ENCODE measurements at regions not wholly inside any gene's neighbourhood (a gene's known extent, or its start where the extent isn't known, plus 50 kb on each side); places are given as distances from the start of the nearest gene placed in this dataset.

DNA sequence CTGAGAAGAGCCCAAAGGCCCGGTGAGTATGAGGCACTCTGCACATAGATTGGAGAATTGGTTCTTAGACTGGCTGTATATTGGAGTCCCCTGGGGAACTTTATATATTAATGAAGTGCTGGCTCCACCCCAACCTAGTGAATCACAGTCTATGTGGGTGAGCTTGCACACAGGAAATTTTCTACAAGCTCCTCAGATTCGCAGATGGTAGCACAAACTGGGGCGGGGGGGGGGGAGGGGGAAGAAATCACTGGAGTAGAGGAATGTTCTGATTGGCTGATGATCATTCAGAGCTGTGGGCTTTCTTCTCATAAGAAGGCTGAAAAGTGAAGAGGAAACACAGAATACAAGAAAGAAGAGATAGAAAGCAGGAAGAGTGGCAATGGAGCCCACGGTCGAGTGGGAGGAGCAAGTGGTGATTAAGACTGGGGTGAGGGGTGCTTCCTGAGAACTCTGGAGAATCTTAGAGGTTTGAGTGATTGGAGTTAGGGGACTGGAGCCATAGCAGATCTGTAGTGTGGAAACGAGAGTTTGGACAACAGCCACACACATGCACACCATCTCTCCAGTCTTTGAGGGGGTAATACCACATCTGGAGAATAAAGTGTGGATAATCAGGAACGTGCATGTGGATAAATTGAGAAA lies 465.9 kb upstream of the DAB1 start:
- intact Hi-C loops (cut with DNase I): no loop called here
- no peak for DNase-seq

GRCh38 chr1:57887964-57888491 lies 464.2 kb upstream of the DAB1 start:
- no peak for DNase-seq
- intact Hi-C loops (cut with DNase I): no loop called here

DNA sequence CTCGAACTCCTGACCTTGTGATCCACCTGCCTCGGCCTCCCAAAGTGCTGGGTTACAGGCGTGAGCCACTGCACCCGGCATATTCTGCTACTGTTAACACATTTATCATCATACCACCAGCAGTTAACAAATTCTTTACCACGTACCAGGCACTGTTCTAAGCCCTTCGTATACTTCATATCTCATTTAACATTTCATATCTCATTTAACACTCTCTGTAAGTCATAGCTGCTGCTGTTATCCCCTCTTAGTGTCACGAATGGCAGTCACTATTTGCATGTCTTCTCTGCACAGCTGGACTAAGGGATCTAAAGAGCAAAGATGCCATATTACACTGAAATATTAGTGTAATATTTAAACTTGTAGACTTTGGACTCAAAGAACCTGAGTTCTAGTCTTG lies 462.5 kb upstream of the DAB1 start:
- intact Hi-C loops (cut with DNase I): no loop called here
- DNase-seq: no peak

GRCh38 chr1:57883642-57883995 lies 459.8 kb upstream of the DAB1 start:
- DNase-seq: peak in 1 of 10 donors; percentile 13
- intact Hi-C loops (cut with DNase I): no loop called here

DNA sequence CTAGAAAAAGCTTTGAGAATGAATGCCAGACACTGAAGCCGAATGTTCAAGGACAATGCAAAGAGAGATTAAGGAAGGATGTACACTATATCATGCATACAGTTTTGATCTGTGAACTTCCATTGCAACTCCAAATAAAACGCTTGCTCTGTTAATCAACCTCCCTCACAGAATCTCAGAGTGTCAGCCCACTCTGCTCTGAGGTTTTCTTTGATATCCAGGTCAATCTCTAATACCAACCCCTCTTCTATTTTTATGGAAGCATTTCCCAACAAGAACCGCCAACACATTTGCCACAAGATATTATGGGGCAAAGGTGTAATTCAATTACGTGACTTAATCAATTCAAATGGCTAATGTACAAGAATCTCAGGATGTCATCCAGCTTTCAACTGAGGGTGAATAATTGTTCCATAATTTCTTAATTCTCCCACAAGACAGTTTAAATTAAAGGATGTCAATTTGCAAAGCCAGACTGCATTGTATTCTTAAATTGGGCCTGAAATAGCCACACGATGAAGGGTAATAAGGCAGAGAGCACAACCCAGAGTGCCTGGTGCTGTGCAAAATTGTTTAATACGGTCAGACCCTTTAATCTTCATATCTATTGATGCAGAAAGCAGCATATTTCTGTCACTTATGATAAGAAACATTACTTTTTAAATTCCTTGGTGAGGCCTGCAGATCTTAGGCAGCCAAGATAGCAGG lies 459.2 kb upstream of the DAB1 start:
- intact Hi-C loops (cut with DNase I): no loop called here
- DNase-seq: no peak

GRCh38 chr1:57882072-57882471 lies 458.2 kb upstream of the DAB1 start:
- DNase-seq: no peak
- intact Hi-C loops (cut with DNase I): no loop called here

DNA sequence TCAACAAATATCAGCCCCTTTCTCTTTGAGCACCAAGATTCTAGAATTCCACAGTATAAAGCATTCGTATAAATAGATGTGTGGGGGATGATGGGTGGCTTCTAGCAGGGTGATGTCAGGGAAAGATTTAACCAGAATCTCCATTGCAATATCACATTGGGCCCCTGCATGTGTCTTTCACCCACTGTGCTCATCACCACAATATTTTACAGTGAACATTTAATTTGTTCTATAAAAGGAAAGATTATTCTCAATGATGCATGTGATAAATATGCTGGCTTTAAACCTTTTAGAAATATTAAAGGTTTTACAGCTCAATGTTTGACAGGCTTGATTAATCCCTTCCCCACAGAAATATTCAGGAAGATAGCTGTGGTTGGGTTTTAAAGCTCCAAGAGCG lies 457.8 kb upstream of the DAB1 start:
- intact Hi-C loops (cut with DNase I): no loop called here
- DNase-seq: no peak

DNA sequence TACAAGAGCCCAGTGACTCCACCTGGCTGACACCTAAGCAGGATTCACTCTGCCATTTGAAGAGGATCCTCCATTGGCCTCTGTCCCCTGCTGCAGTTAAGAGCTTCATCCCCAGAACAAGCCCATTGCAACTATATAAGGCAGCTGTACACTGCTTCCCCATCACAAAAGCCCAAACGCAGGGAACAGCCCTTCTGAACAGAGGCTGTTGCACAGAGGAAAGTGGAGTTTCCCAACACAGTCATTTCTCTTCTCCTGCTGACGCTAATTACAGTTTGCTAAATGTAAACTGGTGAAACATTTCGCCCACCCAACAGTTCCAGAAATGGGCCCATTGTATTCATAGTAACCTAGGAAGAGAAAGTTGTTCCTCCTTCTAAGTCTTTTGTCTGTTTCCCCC lies 455.8 kb upstream of the DAB1 start:
- intact Hi-C loops (cut with DNase I): no loop called here
- DNase-seq: no peak

GRCh38 chr1:57874418-57874877 lies 450.6 kb upstream of the DAB1 start:
- DNase-seq: no peak
- intact Hi-C loops (cut with DNase I): no loop called here

GRCh38 chr1:57872913-57873312 lies 449.1 kb upstream of the DAB1 start:
- intact Hi-C loops (cut with DNase I): no loop called here
- no peak for DNase-seq

GRCh38 chr1:57868908-57869307 lies 445.0 kb upstream of the DAB1 start:
- intact Hi-C loops (cut with DNase I): no loop called here
- no peak for DNase-seq

GRCh38 chr1:57868239-57868638 lies 444.4 kb upstream of the DAB1 start:
- DNase-seq: no peak
- intact Hi-C loops (cut with DNase I): no loop called here

GRCh38 chr1:57866998-57867397 lies 443.1 kb upstream of the DAB1 start:
- DNase-seq: no peak
- intact Hi-C loops (cut with DNase I): no loop called here

GRCh38 chr1:57860931-57861565 lies 437.2 kb upstream of the DAB1 start:
- DNase-seq: no peak
- intact Hi-C loops (cut with DNase I): no loop called here

DNA sequence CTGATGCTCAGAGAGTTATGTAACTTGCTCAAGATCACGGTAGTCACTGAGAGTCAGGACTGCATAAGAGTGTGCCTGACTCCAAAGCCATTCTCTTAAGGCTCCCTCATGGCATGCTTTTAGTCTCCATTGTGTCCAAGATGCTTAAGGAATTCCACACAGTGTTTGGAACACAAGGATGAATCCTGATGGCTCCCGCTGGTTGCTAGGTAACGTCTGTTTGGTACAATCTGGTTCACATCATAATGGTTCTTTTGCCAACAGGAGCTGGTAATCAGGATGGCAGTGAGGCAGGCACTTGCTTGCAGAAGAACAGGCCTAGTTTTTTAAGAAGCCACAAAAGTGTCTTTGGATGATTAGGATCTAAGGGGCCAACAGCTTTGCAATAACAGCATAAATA lies 436.5 kb upstream of the DAB1 start:
- DNase-seq: peak in 6 of 10 donors; percentile 16 to 84 (median 36)
- intact Hi-C loops (cut with DNase I): no loop called here

- intact Hi-C loops (cut with DNase I): no loop called here
- DNase-seq: no peak
Observed at GRCh38 chr1:57858740-57859139, 434.9 kb upstream of the DAB1 start.

- DNase-seq: no peak
- intact Hi-C loops (cut with DNase I): no loop called here
Observed at GRCh38 chr1:57857809-57858208, 433.9 kb upstream of the DAB1 start.

- DNase-seq: no peak
- intact Hi-C loops (cut with DNase I): no loop called here
Observed at GRCh38 chr1:57854436-57854835, 430.6 kb upstream of the DAB1 start.

- intact Hi-C loops (cut with DNase I): no loop called here
- DNase-seq: no peak
Observed at GRCh38 chr1:57850176-57850940, 426.5 kb upstream of the DAB1 start.

DNA sequence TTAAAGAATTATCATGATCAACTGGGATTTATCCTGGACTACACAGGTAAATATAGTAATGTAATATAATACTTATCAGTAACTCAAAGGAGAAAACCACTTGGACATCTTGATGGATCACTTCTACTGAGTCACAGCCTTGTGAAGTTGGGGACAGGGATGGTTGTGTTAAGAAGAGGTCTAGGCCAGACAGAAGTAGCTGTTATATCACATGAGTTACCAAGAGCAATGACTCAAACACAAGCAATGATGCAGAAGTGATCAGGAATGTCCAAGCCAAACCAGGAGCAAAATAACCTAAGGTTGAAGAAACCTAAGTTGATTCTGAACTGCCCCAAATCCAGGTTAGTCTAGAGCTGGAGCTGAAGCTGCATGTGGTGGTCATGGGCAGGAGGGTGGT lies 424.5 kb upstream of the DAB1 start:
- intact Hi-C loops (cut with DNase I): no loop called here
- no peak for DNase-seq

DNA sequence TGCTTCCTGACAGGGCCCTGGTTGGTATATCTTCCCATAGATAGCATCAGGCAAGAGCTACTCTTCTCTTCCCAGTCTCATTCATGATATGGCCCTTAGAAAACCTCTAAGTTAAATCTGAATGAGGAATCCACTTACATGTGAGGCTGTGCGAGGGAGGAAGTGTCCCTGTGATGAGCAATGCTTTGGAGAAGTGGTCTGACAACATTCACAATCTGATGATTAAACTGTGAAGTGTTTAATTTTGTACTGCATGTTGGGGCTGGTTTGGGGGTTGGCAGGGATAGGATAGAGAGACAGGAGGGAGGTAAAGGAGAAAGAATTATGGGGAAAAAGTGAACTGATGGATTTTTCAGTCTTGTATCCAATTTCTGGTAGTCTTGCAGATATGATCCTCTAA lies 421.2 kb upstream of the DAB1 start:
- no peak for DNase-seq
- intact Hi-C loops (cut with DNase I): no loop called here

Data from posterior cingulate gyrus (tissue), 11 donors.